MM.1S (cell line): ENCODE measurements at regions not wholly inside any gene's neighbourhood (a gene's known extent, or its start where the extent isn't known, plus 50 kb on each side); places are given as distances from the start of the nearest gene placed in this dataset.

Source experiments
- CTCF ChIP-seq: fragments of 300-600 bp; sonication (generic); IDR thresholded peaks from 2 replicates; pipeline ENCODE4 v1.5.1; 2016; ENCODE audit warnings: antibody characterized with exemption, low read length, mixed read lengths
- EZH2 ChIP-seq: fragments of 300-600 bp; sonication (generic); optimal IDR thresholded peaks from 2 replicates; pipeline ENCODE3; 2017; ENCODE audit warnings: low read depth, mild to moderate bottlenecking, antibody characterized with exemption, low read length, mixed read lengths
- EZH2phosphoT487 ChIP-seq: fragments of 300-600 bp; sonication (generic); IDR thresholded peaks from 2 replicates; pipeline ENCODE4 v1.6.1; 2018; ENCODE audit warnings: antibody characterized with exemption, low read length

GRCh38 chr1:244306544-244306943 is 145.2 kb downstream of the ADSS2 start:
- no peak for TF ChIP-seq CTCF
- no peak for TF ChIP-seq EZH2
- TF ChIP-seq EZH2phosphoT487 = no peak
